CD14-positive monocyte (primary cell): ENCODE measurements at regions not wholly inside any gene's neighbourhood (a gene's known extent, or its start where the extent isn't known, plus 50 kb on each side); places are given as distances from the start of the nearest gene placed in this dataset.

ENCODE experiments used
- DNase-seq, 3 donors: peaks; one replicate each; pipeline ENCODE4 v3.0.0-alpha.2; 2011 to 2022
- H2AFZ ChIP-seq: 2 replicates; pipeline ENCODE4 v1.6.0; 2012; ENCODE audit warnings: mild to moderate bottlenecking, low read depth, low read length, inconsistent platforms; ENCODE audit not compliant: insufficient read depth, poor library complexity, severe bottlenecking
- H3K27ac ChIP-seq, 2 donors: 1 replicate in 1 of 2; 2 replicates in 1 of 2; pipeline ENCODE4 v1.5.1; 2012 to 2013; ENCODE audit warnings: low read length in 2 of 2, control low read depth in 1 of 2, inconsistent platforms in 1 of 2, low read depth in 1 of 2, mild to moderate bottlenecking in 1 of 2
- H3K27me3 ChIP-seq, 2 donors: one replicate each; pipeline versions ENCODE4 v1.6.0 to v1.6.1; 2011 to 2013; ENCODE audit warnings: low read length in 2 of 2; ENCODE audit not compliant: control insufficient read depth in 2 of 2, insufficient read depth in 2 of 2
- H3K36me3 ChIP-seq, 2 donors: replicated peaks in 1 of 2; 1 replicate in 1 of 2; 2 replicates in 1 of 2; pipeline versions ENCODE4 v1.5.1 to v1.6.1; 2012 to 2013; ENCODE audit warnings: low read length in 2 of 2, control low read depth in 1 of 2, inconsistent platforms in 1 of 2, mild to moderate bottlenecking in 1 of 2; ENCODE audit not compliant: insufficient read depth in 2 of 2, control insufficient read depth in 1 of 2
- H3K4me1 ChIP-seq, 2 donors: 1 replicate in 1 of 2; 2 replicates in 1 of 2; pipeline versions ENCODE4 v1.5.1 to v1.6.1; 2012 to 2013; ENCODE audit warnings: low read length in 2 of 2, control low read depth in 1 of 2, inconsistent platforms in 1 of 2, mild to moderate bottlenecking in 1 of 2, moderate library complexity in 1 of 2; ENCODE audit not compliant: insufficient read depth in 2 of 2, control insufficient read depth in 1 of 2
- H3K4me2 ChIP-seq: replicated peaks from 2 replicates; pipeline ENCODE3; 2012; ENCODE audit warnings: low read length, moderate library complexity, mild to moderate bottlenecking; ENCODE audit not compliant: poor library complexity, severe bottlenecking; ENCODE audit errors: extremely low read depth
- H3K4me3 ChIP-seq, 3 experiments: fragments of 200-600 bp in 1 of 3; sonication (generic) in 1 of 3; replicated peaks in 1 of 3; 1 replicate in 2 of 3; 2 replicates in 1 of 3; pipeline ENCODE4 v1.5.1; 2011 to 2013; ENCODE audit warnings: low read length in 3 of 3, mild to moderate bottlenecking in 3 of 3, control low read depth in 2 of 3, low read depth in 2 of 3, inconsistent platforms in 1 of 3, moderate library complexity in 1 of 3
- H3K79me2 ChIP-seq: 2 replicates; pipeline ENCODE4 v1.6.0; 2012; ENCODE audit warnings: mild to moderate bottlenecking, control low read depth, inconsistent platforms, low read length, moderate library complexity; ENCODE audit not compliant: insufficient read depth
- H3K9ac ChIP-seq: 2 replicates; pipeline ENCODE4 v1.6.0; 2017; ENCODE audit warnings: low read length, mild to moderate bottlenecking; ENCODE audit not compliant: insufficient read depth, poor library complexity, severe bottlenecking
- H3K9me3 ChIP-seq, 2 donors: replicated peaks in 1 of 2; 1 replicate in 1 of 2; 2 replicates in 1 of 2; pipeline versions ENCODE4 v1.5.1 to v1.6.1; 2012 to 2013; ENCODE audit warnings: low read length in 2 of 2, control low read depth in 1 of 2; ENCODE audit not compliant: control insufficient read depth in 1 of 2, insufficient read depth in 1 of 2
- H4K20me1 ChIP-seq: 2 replicates; pipeline ENCODE4 v1.6.0; 2012; ENCODE audit warnings: mild to moderate bottlenecking, low read length, control low read depth, moderate library complexity; ENCODE audit not compliant: insufficient read depth
- H3K27ac Mint-ChIP-seq, 7 donors: one replicate each; pipeline ENCODE4 v1.8.0; 2020; ENCODE audit warnings: mild to moderate bottlenecking in 7 of 7, mixed read lengths in 7 of 7, moderate library complexity in 6 of 7, inconsistent platforms in 2 of 7
- H3K27me3 Mint-ChIP-seq, 3 donors: one replicate each; pipeline ENCODE4 v1.8.0; 2021 to 2022; ENCODE audit warnings: low read depth in 3 of 3, mild to moderate bottlenecking in 3 of 3, mixed read lengths in 3 of 3, moderate library complexity in 3 of 3, inconsistent platforms in 1 of 3
- H3K36me3 Mint-ChIP-seq, 2 donors: one replicate each; pipeline ENCODE4 v1.8.0; 2020; ENCODE audit warnings: mixed read lengths in 2 of 2, inconsistent platforms in 1 of 2, mild to moderate bottlenecking in 1 of 2
- H3K4me1 Mint-ChIP-seq: one replicate; pipeline ENCODE4 v1.8.0; 2020; ENCODE audit warnings: mild to moderate bottlenecking, mixed read lengths
- H3K4me3 Mint-ChIP-seq, 2 donors: one replicate each; pipeline ENCODE4 v1.8.0; 2020; ENCODE audit warnings: mild to moderate bottlenecking in 2 of 2, mixed read lengths in 2 of 2, moderate library complexity in 1 of 2
- H3K9me3 Mint-ChIP-seq, 7 donors: one replicate each; pipeline ENCODE4 v1.8.0; 2020 to 2022; ENCODE audit warnings: mixed read lengths in 7 of 7, mild to moderate bottlenecking in 6 of 7, moderate library complexity in 6 of 7, inconsistent platforms in 2 of 7
- WGBS: methylation state at CpG from one replicate; pipeline ENCODE4 v1.1.5; 2013; ENCODE audit warnings: missing lambda C conversion rate; ENCODE audit not compliant: insufficient coverage; 5-methylcytosine and 5-hydroxymethylcytosine counted together
- intact Hi-C, 2 donors: fragments of 100-400 bp; cut with micrococcal nuclease; formaldehyde crosslinking; loops; one replicate each; pipeline versions ENCODE4 v1.15.0 to v1.15.1; 2023
- TF ChIP-seq, protein P1 (sequence below): fragments of 200-600 bp; IDR thresholded peaks from one replicate; pipeline ENCODE4 v1.8.0; 2022; ENCODE audit warnings: antibody characterized with exemption, mild to moderate bottlenecking

DNA sequence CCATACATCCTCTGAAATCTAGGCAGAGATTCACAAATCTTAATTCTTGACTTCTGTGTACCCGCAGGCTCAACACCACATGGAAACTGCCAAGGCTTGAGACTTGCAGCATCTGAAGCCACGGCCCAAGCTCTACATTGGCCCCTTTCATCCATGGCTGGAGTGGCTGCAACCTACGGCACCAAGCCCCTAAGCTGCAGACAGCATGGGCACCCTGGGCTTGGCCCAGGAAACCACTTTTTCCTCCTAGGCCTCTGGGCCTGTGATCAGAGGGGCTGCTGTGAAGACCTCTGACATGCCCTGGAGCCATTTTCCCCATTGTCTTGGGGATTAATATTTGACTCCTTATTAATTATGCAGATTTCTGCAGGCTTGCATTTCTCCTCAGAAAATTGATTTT, 457.9 kb downstream of the GRIA2 start:
- H3K36me3 ChIP-seq = no peaks in the 10 kb centered on the region
- no peaks in the 10 kb centered on the region for H3K79me2 ChIP-seq
- no peak overlapping the region for H3K27ac Mint-ChIP-seq
- peaks cover 7 to 9% of the 10 kb centered on the region in 2 donors for H3K9me3 ChIP-seq
- H3K9ac ChIP-seq = no peak overlapping the region
- no peak overlapping the region for H3K27ac ChIP-seq
- no peak for DNase-seq
- peaks cover 0 to 2% (median 0%) of the 10 kb centered on the region in 3 donors for H3K27me3 Mint-ChIP-seq
- no peak overlapping the region for H3K4me3 ChIP-seq
- H3K4me2 ChIP-seq = no peak overlapping the region
- H3K27me3 ChIP-seq = no peaks in the 10 kb centered on the region
- no peaks in the 10 kb centered on the region for H3K4me1 ChIP-seq
- no peak overlapping the region for H3K4me3 Mint-ChIP-seq
- no peaks in the 10 kb centered on the region for H4K20me1 ChIP-seq
- no peaks in the 10 kb centered on the region for H3K4me1 Mint-ChIP-seq
- no peaks in the 10 kb centered on the region for H3K36me3 Mint-ChIP-seq
- H2AFZ ChIP-seq = no peak overlapping the region
- intact Hi-C loops = no loop called here
- peaks cover 0 to 6% (median 4%) of the 10 kb centered on the region in 7 donors for H3K9me3 Mint-ChIP-seq
- 92% methylated on average over 3 of the region's 3 CpGs for whole genome bisulfite sequencing
- TF ChIP-seq, protein P1, sequence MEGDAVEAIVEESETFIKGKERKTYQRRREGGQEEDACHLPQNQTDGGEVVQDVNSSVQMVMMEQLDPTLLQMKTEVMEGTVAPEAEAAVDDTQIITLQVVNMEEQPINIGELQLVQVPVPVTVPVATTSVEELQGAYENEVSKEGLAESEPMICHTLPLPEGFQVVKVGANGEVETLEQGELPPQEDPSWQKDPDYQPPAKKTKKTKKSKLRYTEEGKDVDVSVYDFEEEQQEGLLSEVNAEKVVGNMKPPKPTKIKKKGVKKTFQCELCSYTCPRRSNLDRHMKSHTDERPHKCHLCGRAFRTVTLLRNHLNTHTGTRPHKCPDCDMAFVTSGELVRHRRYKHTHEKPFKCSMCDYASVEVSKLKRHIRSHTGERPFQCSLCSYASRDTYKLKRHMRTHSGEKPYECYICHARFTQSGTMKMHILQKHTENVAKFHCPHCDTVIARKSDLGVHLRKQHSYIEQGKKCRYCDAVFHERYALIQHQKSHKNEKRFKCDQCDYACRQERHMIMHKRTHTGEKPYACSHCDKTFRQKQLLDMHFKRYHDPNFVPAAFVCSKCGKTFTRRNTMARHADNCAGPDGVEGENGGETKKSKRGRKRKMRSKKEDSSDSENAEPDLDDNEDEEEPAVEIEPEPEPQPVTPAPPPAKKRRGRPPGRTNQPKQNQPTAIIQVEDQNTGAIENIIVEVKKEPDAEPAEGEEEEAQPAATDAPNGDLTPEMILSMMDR = no peak

DNA sequence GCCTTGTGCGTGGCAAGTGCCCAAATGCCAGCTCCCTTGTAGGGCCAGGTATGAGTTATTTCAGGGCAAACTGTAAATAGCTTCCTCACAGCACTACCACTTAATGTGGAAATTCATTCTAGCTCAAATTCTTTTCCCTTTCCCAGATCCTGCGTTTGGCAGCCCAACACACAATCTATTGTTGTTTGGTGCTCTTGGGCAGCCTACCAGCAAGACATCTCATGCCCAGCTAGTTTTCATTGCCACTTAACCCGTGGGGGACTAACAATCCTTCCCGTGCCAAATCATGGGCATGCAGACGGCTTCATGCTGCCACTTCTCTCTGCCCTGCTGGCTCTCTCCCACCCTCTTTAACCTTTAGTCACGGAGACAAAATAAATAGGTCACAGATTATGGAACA, 454.2 kb downstream of the GRIA2 start:
- no peaks in the 10 kb centered on the region for H3K36me3 Mint-ChIP-seq
- Histone ChIP-seq H3K27ac (no peak overlapping the region), H4K20me1 (no peaks in the 10 kb centered on the region), H2AFZ (no peak overlapping the region), H3K36me3 (no peaks in the 10 kb centered on the region), H3K9ac (no peak overlapping the region), H3K4me3 (no peak overlapping the region), H3K27me3 (no peaks in the 10 kb centered on the region), H3K4me2 (no peak overlapping the region), H3K9me3 (peaks cover 7 to 9% of the 10 kb centered on the region in 2 donors), H3K4me1 (no peaks in the 10 kb centered on the region), H3K79me2 (no peaks in the 10 kb centered on the region)
- 79% methylated on average over 4 of the region's 6 CpGs for WGBS
- TF ChIP-seq, protein P1 = no peak
- H3K27me3 Mint-ChIP-seq = peaks cover 0 to 2% (median 0%) of the 10 kb centered on the region in 3 donors
- no peak for DNase-seq
- no peak overlapping the region for H3K27ac Mint-ChIP-seq
- H3K4me1 Mint-ChIP-seq = no peaks in the 10 kb centered on the region
- H3K9me3 Mint-ChIP-seq = peaks cover 0 to 7% (median 5%) of the 10 kb centered on the region in 7 donors
- intact Hi-C loops = no loop called here
- H3K4me3 Mint-ChIP-seq = no peak overlapping the region
